HL-60 (cell line): ENCODE measurements at regions not wholly inside any gene's neighbourhood (a gene's known extent, or its start where the extent isn't known, plus 50 kb on each side); places are given as distances from the start of the nearest gene placed in this dataset.

Experiments
- DNase-seq, 2 experiments: peaks; one replicate each; pipeline ENCODE4 v3.0.0-alpha.2; 2010 to 2020; ENCODE audit warnings: low read depth in 1 of 2, low spot score in 1 of 2
- H3K27ac ChIP-seq: fragments of 250-450 bp; sonication (Bioruptor Pico); replicated peaks from 2 replicates; pipeline ENCODE4 v1.5.1; 2020; ENCODE audit warnings: mild to moderate bottlenecking, moderate library complexity
- H3K27me3 ChIP-seq: fragments of 250-450 bp; sonication (Bioruptor Pico); 2 replicates; pipeline ENCODE4 v1.5.1; 2021; ENCODE audit warnings: mild to moderate bottlenecking, moderate library complexity; ENCODE audit not compliant: insufficient read depth, poor library complexity, severe bottlenecking
- H3K4me3 ChIP-seq: replicated peaks from 2 replicates; pipeline ENCODE4 v1.5.1; 2011; ENCODE audit warnings: mild to moderate bottlenecking, control low read depth, low read length; ENCODE audit not compliant: insufficient read depth
- GABPA ChIP-seq: IDR thresholded peaks from 2 replicates; pipeline ENCODE4 v1.6.1; 2012; ENCODE audit warnings: low read depth
- POLR2AphosphoS5 ChIP-seq: IDR thresholded peaks from 2 replicates; pipeline ENCODE4 v1.6.1; 2012; ENCODE audit warnings: low read depth
- SPI1 ChIP-seq: IDR thresholded peaks from 2 replicates; pipeline ENCODE4 v1.6.1; 2012; ENCODE audit warnings: low read depth, mild to moderate bottlenecking, borderline replicate concordance
- TF ChIP-seq, protein P1 (sequence below): IDR thresholded peaks from 2 replicates; pipeline ENCODE4 v1.6.1; 2012; ENCODE audit warnings: low read depth; ENCODE audit not compliant: insufficient replicate concordance
- TF ChIP-seq, protein P2 (sequence below): IDR thresholded peaks from one replicate; pipeline ENCODE4 v1.5.1; 2011; ENCODE audit warnings: low read length, control low read depth, inconsistent platforms; ENCODE audit not compliant: insufficient read depth

DNA sequence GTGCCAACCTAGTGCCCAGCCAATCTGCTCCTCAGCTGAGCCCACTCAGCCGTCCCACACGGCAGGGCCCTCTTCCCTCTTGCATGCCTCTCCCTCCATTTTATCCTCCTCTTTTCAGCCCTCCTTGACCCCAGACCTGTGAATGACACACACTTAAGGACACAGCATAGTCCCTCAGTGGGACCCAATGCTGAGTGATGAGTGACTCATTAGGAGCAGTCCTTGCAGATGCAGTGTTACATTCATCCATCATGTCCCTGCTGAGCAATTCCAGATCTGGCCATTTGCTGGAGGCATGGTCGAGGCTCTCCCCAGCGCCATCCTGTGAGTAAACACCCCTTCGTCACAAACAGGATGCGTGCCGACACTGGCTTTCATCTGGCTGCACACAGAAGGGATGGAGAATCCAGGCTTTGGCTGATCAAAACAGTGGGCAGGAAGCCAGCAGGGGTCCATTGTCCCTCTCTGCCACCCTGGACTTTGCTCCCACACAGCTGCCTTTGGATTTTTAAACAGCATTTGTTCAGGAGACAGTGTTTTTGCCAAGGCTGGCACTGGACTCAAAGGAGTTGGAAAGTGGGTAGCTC, 122.6 kb downstream of the AXIN2 start:
- DNase-seq: no peak
- TF ChIP-seq POLR2AphosphoS5 (no peak), SPI1 (no peak), GABPA (no peak)
- TF ChIP-seq, protein P1, sequence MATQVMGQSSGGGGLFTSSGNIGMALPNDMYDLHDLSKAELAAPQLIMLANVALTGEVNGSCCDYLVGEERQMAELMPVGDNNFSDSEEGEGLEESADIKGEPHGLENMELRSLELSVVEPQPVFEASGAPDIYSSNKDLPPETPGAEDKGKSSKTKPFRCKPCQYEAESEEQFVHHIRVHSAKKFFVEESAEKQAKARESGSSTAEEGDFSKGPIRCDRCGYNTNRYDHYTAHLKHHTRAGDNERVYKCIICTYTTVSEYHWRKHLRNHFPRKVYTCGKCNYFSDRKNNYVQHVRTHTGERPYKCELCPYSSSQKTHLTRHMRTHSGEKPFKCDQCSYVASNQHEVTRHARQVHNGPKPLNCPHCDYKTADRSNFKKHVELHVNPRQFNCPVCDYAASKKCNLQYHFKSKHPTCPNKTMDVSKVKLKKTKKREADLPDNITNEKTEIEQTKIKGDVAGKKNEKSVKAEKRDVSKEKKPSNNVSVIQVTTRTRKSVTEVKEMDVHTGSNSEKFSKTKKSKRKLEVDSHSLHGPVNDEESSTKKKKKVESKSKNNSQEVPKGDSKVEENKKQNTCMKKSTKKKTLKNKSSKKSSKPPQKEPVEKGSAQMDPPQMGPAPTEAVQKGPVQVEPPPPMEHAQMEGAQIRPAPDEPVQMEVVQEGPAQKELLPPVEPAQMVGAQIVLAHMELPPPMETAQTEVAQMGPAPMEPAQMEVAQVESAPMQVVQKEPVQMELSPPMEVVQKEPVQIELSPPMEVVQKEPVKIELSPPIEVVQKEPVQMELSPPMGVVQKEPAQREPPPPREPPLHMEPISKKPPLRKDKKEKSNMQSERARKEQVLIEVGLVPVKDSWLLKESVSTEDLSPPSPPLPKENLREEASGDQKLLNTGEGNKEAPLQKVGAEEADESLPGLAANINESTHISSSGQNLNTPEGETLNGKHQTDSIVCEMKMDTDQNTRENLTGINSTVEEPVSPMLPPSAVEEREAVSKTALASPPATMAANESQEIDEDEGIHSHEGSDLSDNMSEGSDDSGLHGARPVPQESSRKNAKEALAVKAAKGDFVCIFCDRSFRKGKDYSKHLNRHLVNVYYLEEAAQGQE: no peak
- TF ChIP-seq, protein P2, sequence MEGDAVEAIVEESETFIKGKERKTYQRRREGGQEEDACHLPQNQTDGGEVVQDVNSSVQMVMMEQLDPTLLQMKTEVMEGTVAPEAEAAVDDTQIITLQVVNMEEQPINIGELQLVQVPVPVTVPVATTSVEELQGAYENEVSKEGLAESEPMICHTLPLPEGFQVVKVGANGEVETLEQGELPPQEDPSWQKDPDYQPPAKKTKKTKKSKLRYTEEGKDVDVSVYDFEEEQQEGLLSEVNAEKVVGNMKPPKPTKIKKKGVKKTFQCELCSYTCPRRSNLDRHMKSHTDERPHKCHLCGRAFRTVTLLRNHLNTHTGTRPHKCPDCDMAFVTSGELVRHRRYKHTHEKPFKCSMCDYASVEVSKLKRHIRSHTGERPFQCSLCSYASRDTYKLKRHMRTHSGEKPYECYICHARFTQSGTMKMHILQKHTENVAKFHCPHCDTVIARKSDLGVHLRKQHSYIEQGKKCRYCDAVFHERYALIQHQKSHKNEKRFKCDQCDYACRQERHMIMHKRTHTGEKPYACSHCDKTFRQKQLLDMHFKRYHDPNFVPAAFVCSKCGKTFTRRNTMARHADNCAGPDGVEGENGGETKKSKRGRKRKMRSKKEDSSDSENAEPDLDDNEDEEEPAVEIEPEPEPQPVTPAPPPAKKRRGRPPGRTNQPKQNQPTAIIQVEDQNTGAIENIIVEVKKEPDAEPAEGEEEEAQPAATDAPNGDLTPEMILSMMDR: no peak
- Histone ChIP-seq H3K4me3 (no peak overlapping the region), H3K27me3 (peaks cover 8% of the 10 kb centered on the region), H3K27ac (no peak overlapping the region)

DNA sequence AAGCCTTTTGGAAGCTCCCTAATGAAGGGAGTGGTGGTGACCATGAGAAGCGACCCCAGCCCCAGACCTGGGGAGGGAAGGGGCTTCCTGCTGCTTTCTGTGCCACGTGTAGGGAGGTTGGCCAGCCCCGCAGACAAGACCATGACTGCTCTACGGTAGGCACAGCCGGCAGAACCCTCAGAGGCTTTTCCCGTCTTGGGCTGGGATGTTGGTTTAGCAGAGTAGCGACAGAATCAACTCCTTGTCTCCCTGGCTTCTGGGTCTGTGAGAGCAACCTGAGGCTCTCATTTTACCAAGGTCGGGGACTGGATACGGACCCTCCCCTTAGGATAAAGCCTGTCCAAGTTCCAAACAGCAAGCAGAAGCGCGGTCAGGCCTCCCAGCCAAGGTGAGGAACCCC, 123.3 kb downstream of the AXIN2 start:
- Histone ChIP-seq H3K27ac (no peak overlapping the region), H3K27me3 (peaks cover 8% of the 10 kb centered on the region), H3K4me3 (no peak overlapping the region)
- no peak for TF ChIP-seq POLR2AphosphoS5
- TF ChIP-seq SPI1: no peak
- DNase-seq: no peak

DNA sequence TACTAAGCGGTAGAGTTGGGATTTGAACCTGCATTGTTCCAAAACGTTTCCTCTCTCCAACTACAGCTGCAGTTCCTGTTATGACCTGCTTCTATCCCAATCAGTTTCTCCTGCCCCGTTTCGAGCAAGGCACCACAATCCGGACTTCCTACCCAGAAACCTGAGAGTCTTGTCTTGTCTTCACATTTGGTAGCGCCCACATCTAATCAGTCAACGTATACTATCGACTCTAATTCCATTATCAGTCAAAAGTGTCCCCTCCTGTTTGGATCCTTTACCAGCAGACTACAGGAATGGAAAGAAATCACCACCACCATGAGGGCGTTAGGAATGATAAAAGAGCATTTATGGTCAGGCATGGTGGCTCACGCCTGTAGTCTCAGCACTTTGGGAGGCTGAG, 124.6 kb downstream of the AXIN2 start:
- Histone ChIP-seq H3K27ac (no peak overlapping the region), H3K27me3 (peaks cover 8% of the 10 kb centered on the region), H3K4me3 (no peak overlapping the region)
- DNase-seq: no peak
- TF ChIP-seq, protein P1: no peak
- TF ChIP-seq SPI1: no peak
- TF ChIP-seq, protein P2: no peak
- no peak for TF ChIP-seq POLR2AphosphoS5
- TF ChIP-seq GABPA: no peak

DNA sequence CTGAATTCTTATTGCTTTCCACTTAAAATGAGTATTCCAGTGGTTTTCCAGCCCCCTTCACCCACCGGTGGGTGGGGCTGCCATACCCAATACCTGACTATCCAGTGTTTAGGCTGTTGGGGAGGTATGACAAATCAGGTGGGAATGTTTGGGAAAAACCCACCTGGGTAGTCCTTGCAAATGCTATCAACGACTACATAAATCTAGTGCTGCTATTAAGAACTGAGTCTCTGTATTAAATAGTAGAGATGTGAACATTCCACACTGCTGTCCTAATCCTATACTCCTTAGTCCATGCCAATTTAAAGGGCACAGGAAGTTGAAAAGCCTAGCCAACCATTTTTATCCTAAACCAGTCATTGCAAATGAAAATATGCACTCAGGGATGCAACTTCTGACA, 126.6 kb downstream of the AXIN2 start:
- peaks cover 8% of the 10 kb centered on the region for H3K27me3 ChIP-seq
- TF ChIP-seq SPI1 (no peak), POLR2AphosphoS5 (no peak), GABPA (no peak)
- TF ChIP-seq, protein P2: no peak
- TF ChIP-seq, protein P1: no peak
- H3K27ac ChIP-seq: no peak overlapping the region
- DNase-seq: no peak
- no peak overlapping the region for H3K4me3 ChIP-seq
